K562 (cell line): ENCODE measurements at regions not wholly inside any gene's neighbourhood (a gene's known extent, or its start where the extent isn't known, plus 50 kb on each side); places are given as distances from the start of the nearest gene placed in this dataset.

Source experiments
- ATAC-seq: fragments of 200-7000 bp; cut with Tn5 transposase; 3 replicates; pipeline ENCODE4 v1.9.1; 2020; ENCODE audit warnings: moderate library complexity
- BruUV-seq: library from RNA; stranded (reverse); fragments of 400-500 nt; replicated peaks from 2 replicates; lab custom pipeline; 2021; lab: Mats Ljungman, UMichigan
- CTCF ChIA-PET: fragments of 300-600 bp; formaldehyde crosslinking; extraction: SDS; loops from one replicate; lab custom pipeline; 2021; ENCODE audit warnings: low intra/inter-chr PET ratio; lab: Yijun Ruan, JAX
- POLR2A ChIA-PET: fragments of 300-600, 350-650 bp; sonication (Branson Sonifier 250); formaldehyde crosslinking; extraction: SDS; loops from one replicate; lab custom pipeline; 2021; ENCODE audit warnings: antibody characterized with exemption, inconsistent platforms; lab: Yijun Ruan, JAX
- DNase-seq, 4 experiments: peaks; one replicate each; pipeline versions ENCODE4 v3.0.0 to v3.0.0-alpha.2; 2011 to 2018; ENCODE audit warnings: low spot score in 3 of 4, mixed read lengths in 3 of 4; ENCODE audit errors: extremely low read depth in 1 of 4
- FAIRE-seq: peaks from 2 replicates; lab custom pipeline; 2011; peaks lifted over from hg19 to GRCh38; lab: Jason Lieb, UNC
- H2AFZ ChIP-seq: 2 replicates; pipeline ENCODE4 v1.6.0; 2011; ENCODE audit warnings: low read depth, low read length, control low read depth, inconsistent platforms
- H3K27ac ChIP-seq: fragments of 200-600 bp; 3 replicates; pipeline ENCODE4 v1.8.0; 2011; ENCODE audit warnings: low read depth, mild to moderate bottlenecking, control low read depth, inconsistent platforms, low read length, moderate library complexity, mixed read lengths; ENCODE audit errors: extremely low read depth
- H3K27me3 ChIP-seq, 2 experiments: fragments of 300-600 bp in 1 of 2; 2 replicates in 1 of 2; 3 replicates in 1 of 2; pipeline versions ENCODE4 v1.6.0 to v1.8.0; 2011; ENCODE audit warnings: inconsistent platforms in 2 of 2, low read length in 2 of 2, mild to moderate bottlenecking in 1 of 2, mixed read lengths in 1 of 2, moderate library complexity in 1 of 2; ENCODE audit not compliant: control insufficient read depth in 2 of 2, insufficient read depth in 2 of 2
- H3K36me3 ChIP-seq: fragments of 300-600 bp; 3 replicates; pipeline ENCODE4 v1.8.0; 2011; ENCODE audit warnings: mild to moderate bottlenecking, low read length, inconsistent platforms; ENCODE audit not compliant: control insufficient read depth, insufficient read depth
- H3K4me1 ChIP-seq, 2 experiments: fragments of 200-600 bp in 1 of 2; replicated peaks in 1 of 2; 2 replicates in 1 of 2; 3 replicates in 1 of 2; pipeline versions ENCODE4 v1.5.1 to v1.8.0; 2011; ENCODE audit warnings: inconsistent platforms in 2 of 2, low read length in 2 of 2, mild to moderate bottlenecking in 1 of 2, mixed read lengths in 1 of 2, moderate library complexity in 1 of 2; ENCODE audit not compliant: control insufficient read depth in 2 of 2, insufficient read depth in 2 of 2
- H3K4me2 ChIP-seq: 2 replicates; pipeline ENCODE4 v1.6.1; 2011; ENCODE audit warnings: low read length, control low read depth, inconsistent platforms, mixed read lengths; ENCODE audit not compliant: insufficient read depth
- H3K4me3 ChIP-seq: fragments of 200-600 bp; sonication (generic), shearing (Covaris generic); 2 replicates; pipeline ENCODE4 v1.5.1; 2016; ENCODE audit warnings: control low read depth, inconsistent platforms
- H3K79me2 ChIP-seq: fragments of 200-600 bp; 3 replicates; pipeline ENCODE4 v1.8.0; 2011; ENCODE audit warnings: low read length, inconsistent platforms; ENCODE audit not compliant: control insufficient read depth, insufficient read depth
- H3K9ac ChIP-seq, 2 experiments: 2 replicates each; pipeline versions ENCODE4 v1.6.0 to v1.6.1; 2011; ENCODE audit warnings: low read depth in 2 of 2, low read length in 2 of 2, control low read depth in 1 of 2, inconsistent platforms in 1 of 2, mild to moderate bottlenecking in 1 of 2, mixed read lengths in 1 of 2; ENCODE audit not compliant: insufficient read depth in 1 of 2
- H3K9me1 ChIP-seq: one replicate; pipeline ENCODE4 v1.6.0; 2011; ENCODE audit warnings: inconsistent platforms, mild to moderate bottlenecking, low read length, moderate library complexity; ENCODE audit not compliant: control insufficient read depth, insufficient read depth
- H3K9me3 ChIP-seq: replicated peaks from 2 replicates; pipeline ENCODE4 v1.5.1; 2011; ENCODE audit warnings: low read depth, low read length, inconsistent platforms; ENCODE audit not compliant: control insufficient read depth, insufficient read depth
- H4K20me1 ChIP-seq: replicated peaks from 2 replicates; pipeline ENCODE4 v1.6.1; 2011; ENCODE audit warnings: low read length, inconsistent platforms, mixed read lengths; ENCODE audit not compliant: control insufficient read depth, insufficient read depth
- CBFA2T3 ChIP-seq: fragments of 450-650 bp; IDR thresholded peaks from 2 replicates; pipeline ENCODE4 v1.6.1; 2017
- CEBPB ChIP-seq: fragments of 450-650 bp; IDR thresholded peaks from 2 replicates; pipeline ENCODE4 v1.6.1; 2016; ENCODE audit warnings: missing genetic modification characterization, missing compliant biosample characterization
- HDAC6 ChIP-seq: IDR thresholded peaks from 2 replicates; pipeline ENCODE4 v1.6.1; 2012; ENCODE audit warnings: low read depth, mild to moderate bottlenecking, control low read depth, inconsistent platforms, low read length, moderate library complexity
- MAZ ChIP-seq, 2 experiments: fragments of 450-650 bp in 1 of 2; sonication (generic) in 1 of 2; formaldehyde crosslinking; IDR thresholded peaks in 1 of 2; conservative IDR thresholded peaks in 1 of 2; 2 replicates each; pipeline versions ENCODE4 v1.4.0 to v1.5.0; 2020; ENCODE audit warnings: mild to moderate bottlenecking in 1 of 2, missing genetic modification reagents in 1 of 2
- NEUROD1 ChIP-seq: fragments of 150-350 bp; IDR thresholded peaks from 2 replicates; pipeline ENCODE4 v1.6.1; 2014; ENCODE audit warnings: borderline replicate concordance, low read length, low read depth; ENCODE audit not compliant: partially characterized antibody
- SRSF7 ChIP-seq: fragments of 200-400 bp; formaldehyde crosslinking; optimal IDR thresholded peaks from 2 replicates; pipeline ENCODE3; 2017; ENCODE audit warnings: mild to moderate bottlenecking, low read depth, low read length
- ZNF780A ChIP-seq: fragments of 250-450 bp; sonication (Bioruptor Pico); IDR thresholded peaks from 2 replicates; pipeline ENCODE4 v1.5.0; 2021; ENCODE audit warnings: mild to moderate bottlenecking
- WGBS: fragments of 100-300 bp; shearing (Covaris generic); methylation state at CpG from one replicate; pipeline ENCODE4 v1.1.6; 2016; ENCODE audit warnings: low coverage, mixed read lengths; ENCODE audit not compliant: insufficient coverage; ENCODE audit errors: missing lambda C conversion rate; 5-methylcytosine and 5-hydroxymethylcytosine counted together
- in situ Hi-C: fragments of 300-500 bp; cut with MboI; formaldehyde crosslinking; loops from 4 replicates; pipeline ENCODE4 v1.15.0; 2018; ENCODE audit warnings: inconsistent platforms, mixed read lengths
- intact Hi-C: fragments of 100-400 bp; cut with micrococcal nuclease; formaldehyde crosslinking; loops from 2 replicates; pipeline ENCODE4 v1.14.2; 2022
- TF ChIP-seq, protein P1 (sequence below): fragments of 250-450 bp; sonication (Bioruptor Pico); IDR thresholded peaks from 2 replicates; pipeline ENCODE4 v1.8.0; 2022; ENCODE audit warnings: inconsistent platforms

DNA sequence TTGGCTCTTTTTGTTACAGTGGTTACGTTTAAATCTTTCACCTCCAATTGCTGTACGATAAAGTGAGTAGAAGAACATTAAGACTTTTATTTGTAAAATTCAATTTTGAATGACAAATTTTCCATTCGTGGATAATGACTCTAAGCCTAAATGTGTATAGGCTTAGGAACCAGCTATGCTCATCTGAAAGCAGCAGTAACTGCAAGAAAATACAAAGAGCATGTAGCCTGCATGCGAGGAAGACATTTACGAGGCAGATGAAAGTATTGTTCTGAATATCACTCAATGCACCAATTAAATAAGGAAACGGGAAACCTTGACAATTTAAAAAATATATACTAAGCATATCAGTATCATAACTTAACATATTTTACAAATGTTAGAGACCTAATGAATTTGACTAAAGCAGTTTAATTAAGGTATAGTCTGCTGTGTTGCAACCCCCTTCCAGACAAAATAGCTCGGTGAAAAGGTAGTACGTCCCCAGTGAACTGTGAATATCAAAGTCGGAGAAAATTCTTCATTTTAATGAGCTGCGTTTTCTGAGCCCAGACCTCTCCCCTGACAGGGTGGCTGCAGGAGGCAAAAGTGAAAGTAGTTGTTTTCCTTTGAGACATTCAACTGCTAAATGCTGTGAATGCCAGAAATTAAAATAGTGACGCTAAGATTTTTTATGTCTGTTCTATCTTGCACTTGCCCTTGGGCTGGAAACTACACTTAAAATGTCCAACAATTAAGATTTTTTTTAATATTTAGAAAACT, 1236.5 kb upstream of the TENM3 start:
- POLR2A ChIA-PET: no interaction called here
- Histone ChIP-seq H3K4me1 (no peaks in the 10 kb centered on the region), H3K79me2 (no peaks in the 10 kb centered on the region), H3K4me3 (no peak overlapping the region), H3K9ac (no peak overlapping the region), H3K4me2 (no peak overlapping the region), H3K9me3 (no peaks in the 10 kb centered on the region), H4K20me1 (no peaks in the 10 kb centered on the region), H3K9me1 (no peaks in the 10 kb centered on the region), H2AFZ (no peak overlapping the region), H3K27me3 (no peaks in the 10 kb centered on the region), H3K36me3 (no peaks in the 10 kb centered on the region), H3K27ac (no peak overlapping the region)
- FAIRE-seq (no peak), DNase-seq (no peak), ATAC-seq (no peak)
- no peak for TF ChIP-seq CBFA2T3
- TF ChIP-seq ZNF780A (CRISPR knock-in tag): no peak
- TF ChIP-seq, protein P1, sequence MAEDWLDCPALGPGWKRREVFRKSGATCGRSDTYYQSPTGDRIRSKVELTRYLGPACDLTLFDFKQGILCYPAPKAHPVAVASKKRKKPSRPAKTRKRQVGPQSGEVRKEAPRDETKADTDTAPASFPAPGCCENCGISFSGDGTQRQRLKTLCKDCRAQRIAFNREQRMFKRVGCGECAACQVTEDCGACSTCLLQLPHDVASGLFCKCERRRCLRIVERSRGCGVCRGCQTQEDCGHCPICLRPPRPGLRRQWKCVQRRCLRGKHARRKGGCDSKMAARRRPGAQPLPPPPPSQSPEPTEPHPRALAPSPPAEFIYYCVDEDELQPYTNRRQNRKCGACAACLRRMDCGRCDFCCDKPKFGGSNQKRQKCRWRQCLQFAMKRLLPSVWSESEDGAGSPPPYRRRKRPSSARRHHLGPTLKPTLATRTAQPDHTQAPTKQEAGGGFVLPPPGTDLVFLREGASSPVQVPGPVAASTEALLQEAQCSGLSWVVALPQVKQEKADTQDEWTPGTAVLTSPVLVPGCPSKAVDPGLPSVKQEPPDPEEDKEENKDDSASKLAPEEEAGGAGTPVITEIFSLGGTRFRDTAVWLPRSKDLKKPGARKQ (CRISPR knock-in tag): no peak
- no peak for TF ChIP-seq MAZ (CRISPR knock-in tag; conservative IDR thresholded peaks at IDR 0.05 in 1 of 2, IDR thresholded peaks at IDR 0.05 in 1 of 2)
- TF ChIP-seq HDAC6: no peak
- no peak for TF ChIP-seq CEBPB (tag)
- no peak for TF ChIP-seq NEUROD1
- TF ChIP-seq SRSF7: no peak
- in situ Hi-C loops: no loop called here
- WGBS: 1% methylated on average over 11 of the region's 11 CpGs
- no TSS peak for BruUV-seq
- intact Hi-C loops: no loop called here
- CTCF ChIA-PET: no interaction called here
